Body of pancreas (tissue), 4 donors: ENCODE measurements at regions not wholly inside any gene's neighbourhood (a gene's known extent, or its start where the extent isn't known, plus 50 kb on each side); places are given as distances from the start of the nearest gene placed in this dataset.
"Not testable (repeated sequence)": the region's sequence is repeated elsewhere in the genome, so short reads cannot be mapped to it uniquely, and the experiment has no call there.

Experiments used
- POLR2A ChIP-seq, 3 donors: fragments of 450-650 bp; IDR thresholded peaks; one replicate each; pipeline ENCODE4 v1.6.1; 2016; ENCODE audit warnings: antibody characterized with exemption in 3 of 3, mild to moderate bottlenecking in 2 of 3
- TF ChIP-seq, protein P1 (sequence below), 7 experiments: fragments of 450-650 bp in 4 of 7; fragments of 200-600 bp in 3 of 7; sonication (generic) in 3 of 7; IDR thresholded peaks; one replicate each; pipeline ENCODE4 v1.5.1; 2016 to 2019; ENCODE audit warnings: antibody characterized with exemption in 7 of 7

DNA sequence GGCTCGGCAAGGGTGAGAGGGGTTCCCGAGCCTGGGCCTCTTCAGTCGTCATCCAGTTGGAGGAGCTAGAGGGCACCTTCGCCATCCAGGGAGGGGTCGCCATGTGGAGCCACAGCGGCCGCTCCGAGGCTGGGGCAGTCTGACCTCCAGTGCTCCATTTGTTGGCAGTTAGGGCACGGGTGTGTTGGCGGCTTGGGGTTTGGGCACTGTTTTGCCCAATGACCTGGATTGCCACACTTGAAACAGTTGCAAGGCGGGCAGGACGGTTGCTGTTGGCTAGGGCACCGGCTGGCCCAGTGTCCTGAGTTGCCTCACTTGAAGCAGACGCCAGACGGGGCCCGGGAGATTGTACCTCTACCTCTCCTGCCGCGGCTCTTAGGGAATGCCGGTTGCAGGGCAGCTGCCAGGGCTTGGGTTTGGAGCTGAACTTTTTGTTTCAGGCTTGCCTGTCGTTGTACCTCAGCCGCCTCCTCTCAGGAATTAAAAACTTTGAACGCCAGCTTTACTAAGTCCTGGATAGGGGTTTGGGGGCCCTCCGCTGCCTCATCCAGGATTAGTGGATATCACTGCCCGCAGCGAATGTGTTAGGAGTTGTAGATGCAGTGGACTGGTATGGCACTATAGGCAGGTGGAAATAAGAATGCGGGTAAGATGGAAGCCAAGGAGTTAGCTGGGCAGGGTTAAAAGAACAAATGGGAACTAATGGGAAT is 639.9 kb upstream of the DPP6 start:
- TF ChIP-seq, protein P1, sequence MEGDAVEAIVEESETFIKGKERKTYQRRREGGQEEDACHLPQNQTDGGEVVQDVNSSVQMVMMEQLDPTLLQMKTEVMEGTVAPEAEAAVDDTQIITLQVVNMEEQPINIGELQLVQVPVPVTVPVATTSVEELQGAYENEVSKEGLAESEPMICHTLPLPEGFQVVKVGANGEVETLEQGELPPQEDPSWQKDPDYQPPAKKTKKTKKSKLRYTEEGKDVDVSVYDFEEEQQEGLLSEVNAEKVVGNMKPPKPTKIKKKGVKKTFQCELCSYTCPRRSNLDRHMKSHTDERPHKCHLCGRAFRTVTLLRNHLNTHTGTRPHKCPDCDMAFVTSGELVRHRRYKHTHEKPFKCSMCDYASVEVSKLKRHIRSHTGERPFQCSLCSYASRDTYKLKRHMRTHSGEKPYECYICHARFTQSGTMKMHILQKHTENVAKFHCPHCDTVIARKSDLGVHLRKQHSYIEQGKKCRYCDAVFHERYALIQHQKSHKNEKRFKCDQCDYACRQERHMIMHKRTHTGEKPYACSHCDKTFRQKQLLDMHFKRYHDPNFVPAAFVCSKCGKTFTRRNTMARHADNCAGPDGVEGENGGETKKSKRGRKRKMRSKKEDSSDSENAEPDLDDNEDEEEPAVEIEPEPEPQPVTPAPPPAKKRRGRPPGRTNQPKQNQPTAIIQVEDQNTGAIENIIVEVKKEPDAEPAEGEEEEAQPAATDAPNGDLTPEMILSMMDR (IDR thresholded peaks at IDR 0.05): not testable (repeated sequence)
- TF ChIP-seq POLR2A (IDR thresholded peaks at IDR 0.05): not testable (repeated sequence)
